Karpas-422 (cell line): ENCODE measurements at regions not wholly inside any gene's neighbourhood (a gene's known extent, or its start where the extent isn't known, plus 50 kb on each side); places are given as distances from the start of the nearest gene placed in this dataset.

Experiments
- DNase-seq: peaks from one replicate; pipeline ENCODE4 v3.0.0-alpha.2; 2015
- H2AFZ ChIP-seq: fragments of 200-600 bp; sonication (generic); 2 replicates; pipeline ENCODE4 v1.6.1; 2014; ENCODE audit warnings: antibody characterized with exemption, low read length, mixed read lengths
- H3K27ac ChIP-seq: fragments of 200-600 bp; sonication (generic); 2 replicates; pipeline ENCODE4 v1.5.1; 2014; ENCODE audit warnings: mild to moderate bottlenecking, low read length, moderate library complexity
- H3K27me3 ChIP-seq: fragments of 200-600 bp; sonication (generic); 2 replicates; pipeline ENCODE4 v1.6.1; 2014; ENCODE audit warnings: low read length, mixed read lengths
- H3K36me3 ChIP-seq: fragments of 200-600 bp; sonication (generic); 2 replicates; pipeline ENCODE4 v1.6.1; 2014; ENCODE audit warnings: low read length, mixed read lengths; ENCODE audit not compliant: insufficient read depth
- H3K4me1 ChIP-seq: fragments of 200-600 bp; sonication (generic); 2 replicates; pipeline ENCODE4 v1.6.1; 2014; ENCODE audit warnings: mild to moderate bottlenecking, low read length, mixed read lengths
- H3K4me2 ChIP-seq: fragments of 200-600 bp; sonication (generic); 2 replicates; pipeline ENCODE4 v1.6.1; 2014; ENCODE audit warnings: low read length, low read depth, mild to moderate bottlenecking; ENCODE audit not compliant: poor library complexity, severe bottlenecking
- H3K4me3 ChIP-seq: fragments of 200-600 bp; sonication (generic); 2 replicates; pipeline ENCODE4 v1.5.1; 2014; ENCODE audit warnings: mild to moderate bottlenecking, antibody characterized with exemption, low read length, mixed read lengths
- H3K79me2 ChIP-seq: fragments of 200-600 bp; sonication (generic); 2 replicates; pipeline ENCODE4 v1.6.1; 2014; ENCODE audit warnings: mild to moderate bottlenecking, low read length, mixed read lengths
- H3K9ac ChIP-seq: fragments of 200-600 bp; sonication (generic); 2 replicates; pipeline ENCODE4 v1.6.0; 2014; ENCODE audit warnings: low read length
- H3K9me2 ChIP-seq: fragments of 200-600 bp; sonication (generic), shearing (Covaris generic); replicated peaks from 2 replicates; pipeline ENCODE4 v1.6.0; 2014; ENCODE audit warnings: mild to moderate bottlenecking, low read length, moderate library complexity; ENCODE audit not compliant: insufficient read depth
- H3K9me3 ChIP-seq: fragments of 300-700, 200-600 bp; sonication (generic); 2 replicates; pipeline ENCODE4 v1.6.1; 2014; ENCODE audit warnings: low read length, mixed read lengths
- H4K20me1 ChIP-seq: fragments of 200-600 bp; sonication (generic); 2 replicates; pipeline ENCODE4 v1.6.1; 2014; ENCODE audit warnings: mild to moderate bottlenecking, antibody characterized with exemption, low read length, low read depth; ENCODE audit not compliant: insufficient read depth

- Histone ChIP-seq H3K27ac (no peak overlapping the region), H3K9me3 (no peaks in the 10 kb centered on the region), H3K79me2 (no peaks in the 10 kb centered on the region), H3K36me3 (no peaks in the 10 kb centered on the region; the same call in 1 of the 2 replicates), H2AFZ (no peak overlapping the region), H4K20me1 (no peaks in the 10 kb centered on the region), H3K9me2 (no peaks in the 10 kb centered on the region), H3K4me1 (peaks cover 4% of the 10 kb centered on the region; the same call in 1 of the 2 replicates), H3K4me3 (no peak overlapping the region), H3K9ac (no peak overlapping the region), H3K27me3 (no peaks in the 10 kb centered on the region), H3K4me2 (no peak overlapping the region)
- DNase-seq: no peak
Measured at GRCh38 chr14:62006116-62006731, 244.0 kb downstream of the SNAPC1 start.

GRCh38 chr14:62015243-62015642 lies 253.0 kb downstream of the SNAPC1 start:
- no peak overlapping the region for H3K9ac ChIP-seq
- H3K27ac ChIP-seq: no peak overlapping the region
- H3K4me3 ChIP-seq: no peak overlapping the region
- H4K20me1 ChIP-seq: no peaks in the 10 kb centered on the region
- DNase-seq: no peak
- no peak overlapping the region for H3K4me2 ChIP-seq
- no peaks in the 10 kb centered on the region for H3K9me2 ChIP-seq
- no peak overlapping the region for H2AFZ ChIP-seq
- peaks cover 3% of the 10 kb centered on the region; the same call in 1 of the 2 replicates for H3K4me1 ChIP-seq
- H3K36me3 ChIP-seq: no peaks in the 10 kb centered on the region
- H3K27me3 ChIP-seq: no peaks in the 10 kb centered on the region
- no peaks in the 10 kb centered on the region for H3K79me2 ChIP-seq
- H3K9me3 ChIP-seq: no peaks in the 10 kb centered on the region

- no peak for DNase-seq
- Histone ChIP-seq H3K36me3 (no peaks in the 10 kb centered on the region), H3K9me2 (no peaks in the 10 kb centered on the region), H3K27me3 (no peaks in the 10 kb centered on the region), H3K9ac (no peak overlapping the region), H3K9me3 (no peaks in the 10 kb centered on the region), H2AFZ (no peak overlapping the region), H3K4me1 (peaks cover 3% of the 10 kb centered on the region; the same call in 1 of the 2 replicates), H3K4me2 (no peak overlapping the region), H4K20me1 (no peaks in the 10 kb centered on the region), H3K4me3 (no peak overlapping the region), H3K27ac (no peak overlapping the region), H3K79me2 (no peaks in the 10 kb centered on the region)
Measured at GRCh38 chr14:62015945-62016344, 253.7 kb downstream of the SNAPC1 start.

- H3K4me1 ChIP-seq: peaks cover 3% of the 10 kb centered on the region; the same call in 1 of the 2 replicates
- H3K4me2 ChIP-seq: no peak overlapping the region
- no peak overlapping the region for H3K27ac ChIP-seq
- no peak overlapping the region for H3K9ac ChIP-seq
- no peak for DNase-seq
- no peaks in the 10 kb centered on the region for H3K27me3 ChIP-seq
- H3K36me3 ChIP-seq: no peaks in the 10 kb centered on the region
- no peaks in the 10 kb centered on the region for H4K20me1 ChIP-seq
- no peak overlapping the region for H3K4me3 ChIP-seq
- H3K9me3 ChIP-seq: no peaks in the 10 kb centered on the region
- H3K79me2 ChIP-seq: no peaks in the 10 kb centered on the region
- H3K9me2 ChIP-seq: no peaks in the 10 kb centered on the region
- H2AFZ ChIP-seq: no peak overlapping the region
Measured at GRCh38 chr14:62017651-62018230, 255.5 kb downstream of the SNAPC1 start.

GRCh38 chr14:62018606-62019005 lies 256.4 kb downstream of the SNAPC1 start:
- no peaks in the 10 kb centered on the region for H3K36me3 ChIP-seq
- H3K79me2 ChIP-seq: no peaks in the 10 kb centered on the region

GRCh38 chr14:62027958-62028357 lies 265.7 kb downstream of the SNAPC1 start:
- Histone ChIP-seq H2AFZ (peak overlapping the region; percentile 36), H3K27ac (peak overlapping the region; percentile 87), H3K36me3 (peaks cover 4% of the 10 kb centered on the region; the same call in 1 of the 2 replicates), H3K4me1 (peaks cover 56% of the 10 kb centered on the region), H3K79me2 (no peaks in the 10 kb centered on the region), H3K4me2 (peak overlapping the region; percentile 79), H3K4me3 (peak overlapping the region; percentile 54), H3K27me3 (no peaks in the 10 kb centered on the region), H3K9me2 (no peaks in the 10 kb centered on the region), H3K9ac (peak overlapping the region; percentile 58), H3K9me3 (peaks cover 3% of the 10 kb centered on the region; the same call in 1 of the 2 replicates), H4K20me1 (no peaks in the 10 kb centered on the region)
- no peak for DNase-seq

More at GRCh38 chr14:62018606-62019005, 256.4 kb downstream of the SNAPC1 start:
- H3K27ac ChIP-seq: no peak overlapping the region
- H3K9me3 ChIP-seq: no peaks in the 10 kb centered on the region
- H3K9ac ChIP-seq: no peak overlapping the region
- no peaks in the 10 kb centered on the region for H3K9me2 ChIP-seq
- no peak for DNase-seq
- no peaks in the 10 kb centered on the region for H4K20me1 ChIP-seq
- H3K4me1 ChIP-seq: peaks cover 3% of the 10 kb centered on the region; the same call in 1 of the 2 replicates
- no peak overlapping the region for H3K4me3 ChIP-seq
- H2AFZ ChIP-seq: no peak overlapping the region
- no peak overlapping the region for H3K4me2 ChIP-seq
- no peaks in the 10 kb centered on the region for H3K27me3 ChIP-seq

GRCh38 chr14:62029569-62029924 lies 267.3 kb downstream of the SNAPC1 start:
- peaks cover 4% of the 10 kb centered on the region; the same call in 1 of the 2 replicates for H3K36me3 ChIP-seq
- peak overlapping the region; percentile 87 for H3K27ac ChIP-seq
- no peaks in the 10 kb centered on the region for H3K79me2 ChIP-seq
- peaks cover 56% of the 10 kb centered on the region for H3K4me1 ChIP-seq
- peak; percentile 73 for DNase-seq
- H3K4me2 ChIP-seq: peak overlapping the region; percentile 79
- peak overlapping the region; percentile 54 for H3K4me3 ChIP-seq
- peak overlapping the region; percentile 58 for H3K9ac ChIP-seq
- no peaks in the 10 kb centered on the region for H4K20me1 ChIP-seq
- H3K9me2 ChIP-seq: no peaks in the 10 kb centered on the region
- H3K9me3 ChIP-seq: peaks cover 6% of the 10 kb centered on the region
- no peak overlapping the region for H2AFZ ChIP-seq
- no peaks in the 10 kb centered on the region for H3K27me3 ChIP-seq

- DNase-seq: no peak
- no peaks in the 10 kb centered on the region for H4K20me1 ChIP-seq
- peak overlapping the region; percentile 18 for H3K4me3 ChIP-seq
- H3K79me2 ChIP-seq: no peaks in the 10 kb centered on the region
- H3K36me3 ChIP-seq: peaks cover 4% of the 10 kb centered on the region; the same call in 1 of the 2 replicates
- no peak overlapping the region for H3K9ac ChIP-seq
- H3K27ac ChIP-seq: peak overlapping the region; percentile 12; the same call in 1 of the 2 replicates
- peak overlapping the region; percentile 22; the same call in 1 of the 2 replicates for H2AFZ ChIP-seq
- peaks cover 3% of the 10 kb centered on the region; the same call in 1 of the 2 replicates for H3K9me3 ChIP-seq
- H3K4me1 ChIP-seq: peaks cover 56% of the 10 kb centered on the region
- peak overlapping the region; percentile 79 for H3K4me2 ChIP-seq
- no peaks in the 10 kb centered on the region for H3K27me3 ChIP-seq
- H3K9me2 ChIP-seq: no peaks in the 10 kb centered on the region
Measured at GRCh38 chr14:62030387-62030786, 268.2 kb downstream of the SNAPC1 start.
